GM12892 (cell line): ENCODE measurements at regions not wholly inside any gene's neighbourhood (a gene's known extent, or its start where the extent isn't known, plus 50 kb on each side); places are given as distances from the start of the nearest gene placed in this dataset.

Experiments
- DNase-seq: peaks from one replicate; pipeline ENCODE4 v3.0.0; 2011; ENCODE audit not compliant: insufficient read length
- FAIRE-seq: peaks from 2 replicates; lab custom pipeline; 2011; peaks lifted over from hg19 to GRCh38; lab: Jason Lieb, UNC
- POLR2A ChIP-seq: IDR thresholded peaks from 2 replicates; pipeline ENCODE4 v1.6.1; 2011; ENCODE audit warnings: low read depth, low read length, control low read depth
- POLR2AphosphoS5 ChIP-seq: IDR thresholded peaks from 2 replicates; pipeline ENCODE4 v1.6.1; 2011; ENCODE audit warnings: low read depth, low read length, control low read depth
- TAF1 ChIP-seq: IDR thresholded peaks from 2 replicates; pipeline ENCODE4 v1.6.1; 2011; ENCODE audit warnings: low read depth, mild to moderate bottlenecking, control low read depth, low read length, borderline replicate concordance

GRCh38 chr12:42643881-42644579 lies 54.5 kb upstream of the PRICKLE1 start:
- TF ChIP-seq POLR2AphosphoS5 (no peak), POLR2A (no peak), TAF1 (no peak)
- no peak for DNase-seq
- no peak for FAIRE-seq

DNA sequence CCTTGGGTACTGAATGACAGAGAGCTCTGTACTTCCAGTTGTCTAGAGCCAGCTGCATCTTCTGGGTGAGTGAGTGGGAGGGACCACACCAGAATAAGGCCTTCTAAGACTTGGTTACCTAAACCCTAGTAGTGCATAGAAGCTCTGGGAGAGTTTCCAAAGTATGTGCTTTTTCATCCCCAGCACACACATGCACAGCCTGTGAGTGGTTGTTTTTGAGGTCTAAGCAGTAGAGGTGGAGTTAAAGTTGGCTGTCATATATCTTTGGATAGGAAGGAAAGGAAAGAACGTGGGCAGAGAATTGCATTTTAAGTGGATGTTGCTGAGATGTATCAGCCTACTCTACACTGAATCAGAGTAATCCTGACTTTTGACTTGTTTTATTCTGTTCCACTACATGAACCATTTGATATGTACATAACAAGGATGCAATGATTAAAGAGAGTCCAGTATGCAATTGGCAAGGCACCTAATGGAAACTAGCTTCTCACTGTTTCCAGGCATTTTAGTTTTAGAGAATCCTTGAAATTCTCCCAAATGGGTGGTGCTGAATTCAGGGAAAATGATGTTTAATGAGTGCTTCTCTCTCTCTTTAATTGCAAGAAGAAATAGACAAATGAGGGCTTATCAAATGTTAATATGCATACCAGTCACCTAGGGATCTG lies 51.8 kb upstream of the PRICKLE1 start:
- DNase-seq = no peak
- no peak for FAIRE-seq
- no peak for TF ChIP-seq POLR2A

GRCh38 chr12:42640391-42640790 lies 50.8 kb upstream of the PRICKLE1 start:
- TF ChIP-seq TAF1 (no peak), POLR2AphosphoS5 (no peak), POLR2A (no peak)
- no peak for DNase-seq
- no peak for FAIRE-seq

GRCh38 chr12:42639556-42639955 lies 50.0 kb upstream of the PRICKLE1 start:
- DNase-seq (no peak), FAIRE-seq (no peak)
- TF ChIP-seq POLR2A (no peak), TAF1 (no peak), POLR2AphosphoS5 (no peak)
